MM.1S (cell line): ENCODE measurements at regions not wholly inside any gene's neighbourhood (a gene's known extent, or its start where the extent isn't known, plus 50 kb on each side); places are given as distances from the start of the nearest gene placed in this dataset.

Experiments used
- EZH2 ChIP-seq: fragments of 300-600 bp; sonication (generic); optimal IDR thresholded peaks from 2 replicates; pipeline ENCODE3; 2017; ENCODE audit warnings: low read depth, mild to moderate bottlenecking, antibody characterized with exemption, low read length, mixed read lengths
- TF ChIP-seq, protein P1 (sequence below): fragments of 300-600 bp; sonication (generic); IDR thresholded peaks from 2 replicates; pipeline ENCODE4 v1.5.1; 2016; ENCODE audit warnings: antibody characterized with exemption, low read length, mixed read lengths

DNA sequence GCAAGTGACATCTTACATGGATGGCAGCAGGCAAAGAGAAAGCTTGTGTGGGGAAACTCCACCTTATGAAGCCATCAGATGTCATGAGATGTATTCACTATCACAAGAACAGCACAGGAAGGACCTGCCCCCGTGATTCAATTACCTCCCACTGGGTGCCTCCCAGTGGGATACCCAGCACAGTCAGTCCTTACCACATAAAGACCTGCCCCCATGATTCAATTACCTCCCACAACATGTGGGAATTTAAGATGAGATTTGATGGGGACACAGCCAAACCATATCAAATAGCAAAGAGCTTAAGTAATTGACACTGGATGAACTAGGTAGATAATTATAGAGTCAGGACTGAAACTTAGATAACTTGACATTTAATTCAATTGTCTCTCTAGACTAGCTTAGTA is 85.6 kb downstream of the SLIT2 start:
- TF ChIP-seq, protein P1, sequence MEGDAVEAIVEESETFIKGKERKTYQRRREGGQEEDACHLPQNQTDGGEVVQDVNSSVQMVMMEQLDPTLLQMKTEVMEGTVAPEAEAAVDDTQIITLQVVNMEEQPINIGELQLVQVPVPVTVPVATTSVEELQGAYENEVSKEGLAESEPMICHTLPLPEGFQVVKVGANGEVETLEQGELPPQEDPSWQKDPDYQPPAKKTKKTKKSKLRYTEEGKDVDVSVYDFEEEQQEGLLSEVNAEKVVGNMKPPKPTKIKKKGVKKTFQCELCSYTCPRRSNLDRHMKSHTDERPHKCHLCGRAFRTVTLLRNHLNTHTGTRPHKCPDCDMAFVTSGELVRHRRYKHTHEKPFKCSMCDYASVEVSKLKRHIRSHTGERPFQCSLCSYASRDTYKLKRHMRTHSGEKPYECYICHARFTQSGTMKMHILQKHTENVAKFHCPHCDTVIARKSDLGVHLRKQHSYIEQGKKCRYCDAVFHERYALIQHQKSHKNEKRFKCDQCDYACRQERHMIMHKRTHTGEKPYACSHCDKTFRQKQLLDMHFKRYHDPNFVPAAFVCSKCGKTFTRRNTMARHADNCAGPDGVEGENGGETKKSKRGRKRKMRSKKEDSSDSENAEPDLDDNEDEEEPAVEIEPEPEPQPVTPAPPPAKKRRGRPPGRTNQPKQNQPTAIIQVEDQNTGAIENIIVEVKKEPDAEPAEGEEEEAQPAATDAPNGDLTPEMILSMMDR: no peak
- no peak for TF ChIP-seq EZH2
